HCT116 (cell line): ENCODE measurements at regions not wholly inside any gene's neighbourhood (a gene's known extent, or its start where the extent isn't known, plus 50 kb on each side); places are given as distances from the start of the nearest gene placed in this dataset.

Source experiments
- CEBPB ChIP-seq: IDR thresholded peaks from 2 replicates; pipeline ENCODE4 v1.6.1; 2012; ENCODE audit warnings: low read depth
- EZH2phosphoT487 ChIP-seq: fragments of 200-600 bp; IDR thresholded peaks from 2 replicates; pipeline ENCODE4 v1.6.1; 2018; ENCODE audit warnings: antibody characterized with exemption, borderline replicate concordance
- FOSL1 ChIP-seq: IDR thresholded peaks from 2 replicates; pipeline ENCODE4 v1.6.1; 2012; ENCODE audit warnings: low read depth
- POLR2A ChIP-seq: IDR thresholded peaks from 2 replicates; pipeline ENCODE4 v1.7.0; 2011; ENCODE audit warnings: borderline replicate concordance; ENCODE audit not compliant: insufficient read depth, insufficient read length; ENCODE audit errors: extremely low read depth
- POLR2AphosphoS5 ChIP-seq: IDR thresholded peaks from 2 replicates; pipeline ENCODE4 v1.6.1; 2011; ENCODE audit warnings: mild to moderate bottlenecking, low read depth, low read length, moderate library complexity
- RAD21 ChIP-seq: IDR thresholded peaks from 2 replicates; pipeline ENCODE4 v1.6.1; 2012; ENCODE audit warnings: low read depth, mild to moderate bottlenecking
- SIN3A ChIP-seq: IDR thresholded peaks from 2 replicates; pipeline ENCODE4 v1.6.1; 2012; ENCODE audit warnings: low read depth
- SP1 ChIP-seq: IDR thresholded peaks from 2 replicates; pipeline ENCODE4 v1.6.1; 2012; ENCODE audit warnings: low read depth
- ZBTB33 ChIP-seq: IDR thresholded peaks from 2 replicates; pipeline ENCODE4 v1.6.1; 2011; ENCODE audit warnings: mild to moderate bottlenecking, low read length, moderate library complexity; ENCODE audit not compliant: insufficient replicate concordance; ENCODE audit errors: extremely low read depth
- ZNF274 ChIP-seq: fragments of 200-500 bp; sonication (Bioruptor generic); IDR thresholded peaks from 2 replicates; pipeline ENCODE4 v1.6.1; 2014; ENCODE audit warnings: mild to moderate bottlenecking, low read depth, low read length, inconsistent platforms
- TF ChIP-seq, protein P1 (sequence below), 3 experiments: fragments of 200-600 bp in 1 of 3; sonication (generic) in 1 of 3; IDR thresholded peaks in 2 of 3; conservative IDR thresholded peaks in 1 of 3; 2 replicates each; pipeline ENCODE4 v1.5.1; 2012 to 2017; ENCODE audit warnings: low read depth in 2 of 3, low read length in 2 of 3, antibody characterized with exemption in 1 of 3, borderline replicate concordance in 1 of 3, control low read depth in 1 of 3, mild to moderate bottlenecking in 1 of 3, mixed read lengths in 1 of 3, mixed run types in 1 of 3, moderate library complexity in 1 of 3; ENCODE audit not compliant: insufficient read depth in 1 of 3

DNA sequence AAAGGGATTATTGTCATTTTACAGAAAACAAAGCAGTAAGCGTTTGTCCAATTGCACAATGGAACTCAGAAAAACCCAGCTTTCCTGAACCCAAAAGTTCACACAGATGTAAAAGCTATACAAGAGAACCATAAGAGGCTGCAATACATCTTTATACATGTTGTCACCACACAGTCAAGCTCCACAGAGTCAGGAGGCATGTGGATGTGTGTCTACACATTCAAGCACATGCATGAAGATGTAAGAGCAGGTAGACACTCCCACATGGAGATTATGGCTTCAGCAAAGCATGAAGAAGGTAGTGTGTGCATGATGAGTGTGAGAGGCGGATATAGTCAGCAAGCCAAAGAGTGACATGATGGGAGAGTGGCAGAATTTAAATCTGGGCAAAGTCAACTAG lies 124.7 kb upstream of the THBS1 start:
- TF ChIP-seq FOSL1 (no peak), POLR2A (no peak), RAD21 (no peak), POLR2AphosphoS5 (no peak), EZH2phosphoT487 (no peak), CEBPB (no peak), SP1 (no peak), ZBTB33 (no peak), SIN3A (no peak), ZNF274 (no peak)
- TF ChIP-seq, protein P1, sequence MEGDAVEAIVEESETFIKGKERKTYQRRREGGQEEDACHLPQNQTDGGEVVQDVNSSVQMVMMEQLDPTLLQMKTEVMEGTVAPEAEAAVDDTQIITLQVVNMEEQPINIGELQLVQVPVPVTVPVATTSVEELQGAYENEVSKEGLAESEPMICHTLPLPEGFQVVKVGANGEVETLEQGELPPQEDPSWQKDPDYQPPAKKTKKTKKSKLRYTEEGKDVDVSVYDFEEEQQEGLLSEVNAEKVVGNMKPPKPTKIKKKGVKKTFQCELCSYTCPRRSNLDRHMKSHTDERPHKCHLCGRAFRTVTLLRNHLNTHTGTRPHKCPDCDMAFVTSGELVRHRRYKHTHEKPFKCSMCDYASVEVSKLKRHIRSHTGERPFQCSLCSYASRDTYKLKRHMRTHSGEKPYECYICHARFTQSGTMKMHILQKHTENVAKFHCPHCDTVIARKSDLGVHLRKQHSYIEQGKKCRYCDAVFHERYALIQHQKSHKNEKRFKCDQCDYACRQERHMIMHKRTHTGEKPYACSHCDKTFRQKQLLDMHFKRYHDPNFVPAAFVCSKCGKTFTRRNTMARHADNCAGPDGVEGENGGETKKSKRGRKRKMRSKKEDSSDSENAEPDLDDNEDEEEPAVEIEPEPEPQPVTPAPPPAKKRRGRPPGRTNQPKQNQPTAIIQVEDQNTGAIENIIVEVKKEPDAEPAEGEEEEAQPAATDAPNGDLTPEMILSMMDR (IDR thresholded peaks at IDR 0.05 in 2 of 3, conservative IDR thresholded peaks at IDR 0.05 in 1 of 3; ENCODE audit: borderline replicate concordance in 1 of 3, insufficient read depth in 1 of 3, low read depth in 2 of 3, low read length in 2 of 3): no peak
